HG03342 (cell line): ENCODE measurements at regions not wholly inside any gene's neighbourhood (a gene's known extent, or its start where the extent isn't known, plus 50 kb on each side); places are given as distances from the start of the nearest gene placed in this dataset.
"Not testable (repeated sequence)": the region's sequence is repeated elsewhere in the genome, so short reads cannot be mapped to it uniquely, and the experiment has no call there.

ENCODE experiments used
- ATAC-seq: cut with Tn5 transposase; IDR thresholded peaks from one replicate; pipeline ENCODE4 v1.9.1; 2021; ENCODE audit warnings: mild to moderate bottlenecking, moderate library complexity; ENCODE audit not compliant: unreplicated experiment

GRCh38 chr2:195538937-195539336 lies 118.1 kb upstream of the SLC39A10 start:
- ATAC-seq: no peak

GRCh38 chr2:195537811-195538210 lies 119.2 kb upstream of the SLC39A10 start:
- ATAC-seq: no peak

DNA sequence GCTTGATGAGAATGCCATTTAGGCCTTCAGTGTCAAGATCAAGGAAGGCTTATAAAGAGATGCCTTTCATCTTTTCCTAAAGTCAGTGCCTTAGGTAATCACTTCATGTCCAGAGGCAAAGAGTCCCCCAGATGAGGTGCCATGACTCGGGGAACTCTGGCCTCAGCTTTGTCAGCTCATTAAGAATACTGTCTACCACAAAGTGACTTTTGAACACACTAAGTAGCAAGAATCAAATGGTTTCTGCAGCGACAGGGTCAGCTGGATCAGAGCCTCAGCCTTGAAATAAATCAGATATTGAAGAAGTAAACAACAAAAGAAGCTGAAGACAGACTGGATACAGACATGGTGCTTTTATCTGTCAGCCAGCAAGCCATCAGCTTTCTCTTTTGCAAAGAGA lies 120.1 kb upstream of the SLC39A10 start:
- no peak for ATAC-seq

DNA sequence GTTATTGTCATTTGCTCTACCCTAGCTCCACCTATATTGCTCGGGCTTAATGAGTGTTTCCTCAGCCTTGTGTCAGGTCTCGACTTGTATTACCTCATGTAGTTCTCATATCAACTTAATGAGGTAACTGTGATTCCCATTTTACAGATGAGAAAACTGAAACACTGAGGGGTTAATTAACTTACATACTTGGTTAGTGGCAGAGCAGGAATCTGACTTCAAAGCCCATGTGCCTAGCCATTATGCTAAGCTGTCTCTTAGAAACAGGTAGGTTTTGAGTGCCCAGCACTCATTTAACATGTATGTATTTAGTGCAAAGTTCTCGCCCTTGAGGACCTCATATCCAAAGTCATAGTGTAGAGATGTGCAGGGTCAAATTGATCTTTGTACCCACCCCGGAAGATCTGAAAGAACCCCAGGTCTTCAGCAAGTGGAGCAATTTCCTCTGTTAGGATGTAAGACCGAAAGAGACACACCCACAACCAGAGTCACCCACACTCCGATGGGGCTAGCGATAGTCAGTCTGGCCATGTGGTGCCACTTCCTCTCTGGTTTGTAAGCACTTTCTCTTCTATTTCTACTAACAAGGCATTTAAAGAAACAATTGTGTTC lies 121.0 kb upstream of the SLC39A10 start:
- peak; percentile 87 for ATAC-seq

DNA sequence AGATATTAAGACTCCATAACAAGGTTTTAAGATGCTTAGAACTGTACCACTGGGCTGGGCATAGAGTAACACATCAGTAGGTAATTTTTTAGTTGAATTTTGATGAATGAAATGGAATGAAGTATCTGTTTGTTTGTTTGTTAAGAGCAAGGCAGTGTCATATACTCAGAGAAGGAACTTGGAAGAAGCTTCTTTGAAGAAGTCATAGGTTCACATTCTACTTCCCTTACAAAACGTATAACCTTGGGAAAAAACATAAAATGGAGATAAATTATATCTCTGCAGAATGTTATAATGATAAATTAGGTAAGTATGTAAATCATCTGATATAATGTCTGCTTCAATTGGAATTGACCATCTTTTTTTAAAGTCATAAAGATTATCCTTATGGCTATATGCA lies 122.1 kb upstream of the SLC39A10 start:
- no peak for ATAC-seq

GRCh38 chr2:195533771-195534642 lies 123.0 kb upstream of the SLC39A10 start:
- ATAC-seq: peak; percentile 47

DNA sequence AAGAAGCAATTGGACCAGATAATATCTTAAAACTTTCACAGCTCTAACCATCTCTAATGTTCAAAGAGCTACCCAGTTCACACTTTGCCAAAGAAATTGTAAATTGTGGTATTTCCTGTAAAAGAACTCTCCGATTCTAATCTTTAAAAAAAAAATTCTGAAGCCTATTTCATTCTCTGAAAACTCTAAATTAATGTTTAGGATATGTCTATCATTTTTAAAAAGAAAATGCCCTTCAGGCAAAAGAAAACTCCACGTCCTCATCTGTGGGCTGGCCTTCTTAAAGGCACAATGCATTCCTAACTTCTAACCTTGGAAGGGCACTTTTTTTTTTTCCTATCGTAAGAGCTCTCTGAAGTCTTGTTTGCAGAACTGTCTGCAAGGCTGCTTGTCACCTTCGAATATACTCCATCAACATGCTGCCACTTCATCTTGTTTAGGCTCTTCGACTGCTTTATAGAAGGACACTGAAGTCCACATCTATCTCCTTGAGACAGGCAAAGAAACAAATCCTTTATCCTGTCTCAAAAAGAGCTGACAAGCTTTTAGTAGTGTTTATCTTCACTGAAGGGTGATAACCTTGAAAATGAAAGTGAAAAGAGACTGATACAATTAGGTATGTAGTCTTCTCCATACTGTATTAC lies 124.3 kb upstream of the SLC39A10 start:
- ATAC-seq: peak; percentile 40

GRCh38 chr2:195532255-195532627 lies 124.8 kb upstream of the SLC39A10 start:
- ATAC-seq: no peak

- ATAC-seq: no peak
Observed at GRCh38 chr2:195531754-195532153, 125.3 kb upstream of the SLC39A10 start.

DNA sequence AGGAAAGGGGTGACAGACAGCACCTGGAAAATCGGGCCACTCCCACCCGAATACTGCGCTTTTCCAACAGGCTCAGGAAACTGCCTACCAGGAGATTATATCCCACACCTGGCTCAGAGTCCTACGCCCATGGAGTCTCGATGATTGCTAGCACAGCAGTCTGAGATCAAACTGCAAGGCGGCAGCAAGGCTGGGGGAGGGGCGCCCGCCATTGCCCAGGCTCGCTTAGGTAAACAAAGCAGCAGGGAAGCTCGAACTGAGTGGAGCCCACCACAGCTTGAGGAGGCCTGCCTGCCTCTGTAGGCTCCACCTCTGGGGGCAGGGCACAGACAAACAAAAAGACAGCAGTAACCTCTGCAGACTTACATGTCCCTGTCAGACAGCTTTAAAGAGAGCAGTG lies 133.8 kb upstream of the SLC39A10 start:
- ATAC-seq: not testable (repeated sequence)

- ATAC-seq: no peak
Observed at GRCh38 chr2:195521589-195521988, 135.4 kb upstream of the SLC39A10 start.

GRCh38 chr2:195520671-195521155 lies 136.3 kb upstream of the SLC39A10 start:
- no peak for ATAC-seq

DNA sequence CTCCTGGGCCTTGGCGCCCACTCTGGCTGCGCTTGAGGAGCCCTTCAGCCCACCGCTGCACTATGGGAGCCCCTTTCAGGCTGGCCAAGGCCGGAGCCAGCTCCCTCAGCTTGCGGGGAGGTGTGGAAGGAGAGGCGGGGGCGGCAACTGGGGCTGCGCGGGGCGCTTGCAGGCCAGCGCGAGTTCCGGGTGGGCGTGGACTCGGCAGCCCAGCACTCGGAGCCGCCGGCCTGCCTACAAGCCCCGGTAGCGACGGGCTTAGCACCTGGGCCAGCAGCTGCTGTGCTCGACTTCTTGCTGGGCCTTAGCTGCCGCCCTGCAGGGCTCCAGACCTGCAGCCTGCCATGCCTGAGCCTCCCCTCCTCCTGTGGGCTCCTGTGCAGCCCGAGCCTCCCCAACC lies 141.5 kb upstream of the SLC39A10 start:
- ATAC-seq: no peak

DNA sequence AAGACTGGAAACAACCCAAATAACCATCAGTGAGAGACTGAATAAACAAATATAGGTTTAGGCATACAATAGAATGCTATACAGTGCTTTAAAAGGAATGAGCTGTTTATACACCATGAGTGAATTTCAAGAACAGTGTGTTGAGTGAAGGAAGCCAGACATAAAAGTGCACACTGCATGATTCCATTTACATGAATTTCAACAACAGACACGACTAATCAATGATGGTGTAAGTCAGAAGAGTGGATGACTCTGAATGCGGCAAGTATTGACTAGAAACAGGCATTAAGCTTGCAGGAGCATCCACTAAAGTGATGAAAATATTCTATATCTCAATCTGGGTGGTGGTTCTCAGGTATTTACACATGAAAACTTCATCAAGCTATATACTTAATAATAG lies 142.7 kb upstream of the SLC39A10 start:
- no peak for ATAC-seq

DNA sequence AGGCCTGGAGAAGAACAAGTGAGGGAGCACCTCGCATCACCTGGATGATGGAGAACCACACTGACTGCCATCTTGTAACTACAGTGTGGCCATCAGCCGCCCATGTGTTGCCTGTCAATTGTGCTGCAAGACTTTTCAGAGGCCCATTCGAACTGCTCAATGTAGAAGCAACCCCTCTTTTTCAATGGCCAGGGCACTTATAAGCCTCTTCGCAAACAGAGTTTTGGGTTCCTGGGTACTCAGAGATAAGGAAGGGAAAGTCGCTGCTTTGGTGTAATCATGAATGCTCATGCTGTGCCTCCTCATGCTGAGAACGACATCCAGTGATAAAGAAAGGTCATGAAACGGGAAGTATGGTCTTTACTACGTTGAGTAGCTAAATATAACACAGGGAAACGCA lies 143.9 kb upstream of the SLC39A10 start:
- ATAC-seq: no peak

- ATAC-seq: no peak
Observed at GRCh38 chr2:195509551-195509950, 147.5 kb upstream of the SLC39A10 start.

DNA sequence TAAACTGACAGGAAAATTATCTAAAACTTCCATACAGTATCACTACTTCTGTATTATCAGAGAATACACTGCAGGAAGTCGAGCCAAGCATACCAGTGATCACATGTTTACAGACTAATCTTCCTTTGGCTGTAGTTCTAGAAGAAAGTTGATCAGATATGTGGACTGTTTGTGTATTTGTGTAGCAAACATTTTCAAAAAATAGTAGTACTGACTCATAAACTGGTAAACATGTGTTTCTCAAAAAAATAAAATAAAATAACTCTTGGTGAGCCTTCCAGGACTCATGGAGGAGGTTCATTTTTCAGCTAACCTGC lies 148.9 kb upstream of the SLC39A10 start:
- ATAC-seq: no peak

GRCh38 chr2:195507447-195508138 lies 149.4 kb upstream of the SLC39A10 start:
- no peak for ATAC-seq

DNA sequence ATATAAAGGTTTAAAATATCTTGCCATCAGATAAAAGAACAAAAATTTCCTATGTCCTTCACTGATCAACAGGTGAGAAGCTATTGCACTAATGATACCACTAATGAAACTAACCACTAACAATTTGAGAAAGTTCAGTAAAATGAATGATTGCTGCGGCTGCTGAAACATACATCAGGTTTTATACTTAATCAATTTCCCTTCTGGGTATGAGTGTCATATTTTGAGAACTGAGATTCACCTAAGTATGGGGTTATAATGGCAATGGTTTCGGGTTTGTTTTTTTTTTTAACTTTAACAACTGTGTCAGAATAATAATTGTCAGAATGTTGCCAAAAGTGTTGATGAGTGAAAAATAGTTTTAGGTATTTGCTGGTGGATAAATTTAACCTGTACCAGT lies 151.3 kb upstream of the SLC39A10 start:
- peak; percentile 91 for ATAC-seq

DNA sequence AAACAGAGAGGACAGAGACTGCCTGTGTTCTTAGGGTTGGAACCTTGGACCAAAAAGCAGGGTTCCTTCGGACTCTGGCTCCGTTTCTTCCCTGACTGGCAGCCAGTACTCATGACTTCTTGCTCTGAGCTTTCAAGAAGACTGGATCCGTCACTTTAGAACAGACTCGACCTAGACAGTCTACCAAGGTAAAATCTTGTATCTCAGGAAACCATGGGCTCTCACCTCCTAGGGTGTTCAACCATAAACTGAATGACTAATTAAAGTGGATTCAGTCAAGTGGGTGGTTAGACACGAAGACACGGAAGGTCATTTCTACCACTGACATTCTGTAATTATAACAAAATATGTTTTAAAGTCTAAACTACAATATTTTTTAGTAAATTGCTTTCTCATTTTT lies 153.8 kb upstream of the SLC39A10 start:
- no peak for ATAC-seq

DNA sequence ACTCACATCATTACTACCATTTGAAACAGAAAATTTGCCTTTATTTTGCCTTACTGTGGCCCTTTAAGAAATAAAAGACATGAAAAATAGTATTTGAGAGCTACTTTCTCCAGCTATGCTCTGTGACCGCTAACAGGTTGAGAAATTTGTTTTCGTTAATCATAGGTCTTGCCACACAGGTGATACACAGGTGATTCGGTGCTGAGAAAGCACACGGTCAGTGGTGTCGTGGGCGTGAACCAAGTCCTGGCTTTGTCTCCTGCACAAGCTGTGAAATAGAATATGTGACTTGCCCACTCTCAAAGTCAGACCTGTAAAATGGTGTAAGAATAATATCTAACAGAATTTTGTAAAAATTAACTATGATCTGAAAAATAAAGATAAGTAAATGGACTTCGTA lies 155.3 kb upstream of the SLC39A10 start:
- no peak for ATAC-seq
